ENCODE measurements at regions not wholly inside any gene's neighbourhood (a gene's known extent, or its start where the extent isn't known, plus 50 kb on each side); places are given as distances from the start of the nearest gene placed in this dataset.

- Histone ChIP-seq H3K79me2 (ENCODE audit: insufficient read depth, low read length) (no peaks in the 10 kb centered on the region), H3K4me2 (replicated peaks; ENCODE audit: extremely low read depth, low read length, poor library complexity, severe bottlenecking) (no peak overlapping the region), H3K9ac (ENCODE audit: insufficient read depth, low read length, poor library complexity, severe bottlenecking) (no peak overlapping the region), H3K36me3 (replicated peaks in 1 of 2; ENCODE audit: control insufficient read depth in 1 of 2, insufficient read depth in 2 of 2, low read length in 2 of 2) (no peaks in the 10 kb centered on the region), H3K9me3 (replicated peaks in 1 of 2; ENCODE audit: control insufficient read depth in 1 of 2, insufficient read depth in 1 of 2, low read length in 2 of 2) (no peaks in the 10 kb centered on the region), H4K20me1 (ENCODE audit: insufficient read depth, low read length) (no peaks in the 10 kb centered on the region), H3K27ac (ENCODE audit: low read depth in 1 of 2, low read length in 2 of 2) (no peak overlapping the region), H3K27me3 (ENCODE audit: control insufficient read depth in 2 of 2, insufficient read depth in 2 of 2, low read length in 2 of 2) (no peaks in the 10 kb centered on the region), H3K4me1 (ENCODE audit: control insufficient read depth in 1 of 2, insufficient read depth in 2 of 2, low read length in 2 of 2) (no peaks in the 10 kb centered on the region), H3K4me3 (replicated peaks in 1 of 3; ENCODE audit: low read depth in 2 of 3, low read length in 3 of 3) (no peak overlapping the region), H2AFZ (ENCODE audit: insufficient read depth, low read depth, low read length, poor library complexity, severe bottlenecking) (no peak overlapping the region)
- no peak for DNase-seq
- Mint-ChIP-seq H3K27ac (no peak overlapping the region), H3K4me1 (no peaks in the 10 kb centered on the region), H3K4me3 (no peak overlapping the region), H3K9me3 (no peaks in the 10 kb centered on the region), H3K36me3 (no peaks in the 10 kb centered on the region), H3K27me3 (ENCODE audit: low read depth in 3 of 3) (no peaks in the 10 kb centered on the region)
- TF ChIP-seq CTCF (IDR thresholded peaks at IDR 0.05), result no peak
- no CpG with 5 or more reads among the region's 2 CpGs for WGBS (ENCODE audit: insufficient coverage)
- intact Hi-C loops (cut with micrococcal nuclease), result no loop called here
These were observed 757.0 kb downstream of the TRAM1L1 start for GRCh38 chr4:116328261-116328860.

- TF ChIP-seq CTCF (IDR thresholded peaks at IDR 0.05), result no peak
- H3K4me3 Mint-ChIP-seq, result no peak overlapping the region
These were observed 761.8 kb downstream of the TRAM1L1 start for GRCh38 chr4:116323606-116324005.

More at GRCh38 chr4:116323606-116324005, 761.8 kb downstream of the TRAM1L1 start:
- no peak overlapping the region for H3K27ac Mint-ChIP-seq
- Histone ChIP-seq H3K4me3 (replicated peaks in 1 of 3; ENCODE audit: low read depth in 2 of 3, low read length in 3 of 3) (no peak overlapping the region), H3K9ac (ENCODE audit: insufficient read depth, low read length, poor library complexity, severe bottlenecking) (no peak overlapping the region), H3K36me3 (replicated peaks in 1 of 2; ENCODE audit: control insufficient read depth in 1 of 2, insufficient read depth in 2 of 2, low read length in 2 of 2) (no peaks in the 10 kb centered on the region), H3K9me3 (replicated peaks in 1 of 2; ENCODE audit: control insufficient read depth in 1 of 2, insufficient read depth in 1 of 2, low read length in 2 of 2) (no peaks in the 10 kb centered on the region), H4K20me1 (ENCODE audit: insufficient read depth, low read length) (no peaks in the 10 kb centered on the region), H3K27me3 (ENCODE audit: control insufficient read depth in 2 of 2, insufficient read depth in 2 of 2, low read length in 2 of 2) (no peaks in the 10 kb centered on the region), H3K79me2 (ENCODE audit: insufficient read depth, low read length) (no peaks in the 10 kb centered on the region), H2AFZ (ENCODE audit: insufficient read depth, low read depth, low read length, poor library complexity, severe bottlenecking) (no peak overlapping the region), H3K4me1 (ENCODE audit: control insufficient read depth in 1 of 2, insufficient read depth in 2 of 2, low read length in 2 of 2) (no peaks in the 10 kb centered on the region), H3K4me2 (replicated peaks; ENCODE audit: extremely low read depth, low read length, poor library complexity, severe bottlenecking) (no peak overlapping the region), H3K27ac (ENCODE audit: low read depth in 1 of 2, low read length in 2 of 2) (no peak overlapping the region)
- WGBS (ENCODE audit: insufficient coverage), result no CpG with 5 or more reads among the region's 4 CpGs
- intact Hi-C loops (cut with micrococcal nuclease), result no loop called here
- no peak for DNase-seq
- H3K36me3 Mint-ChIP-seq, result no peaks in the 10 kb centered on the region
- peaks cover 0 to 2% (median 0%) of the 10 kb centered on the region in 7 donors for H3K9me3 Mint-ChIP-seq
- no peaks in the 10 kb centered on the region for H3K4me1 Mint-ChIP-seq
- no peaks in the 10 kb centered on the region for H3K27me3 Mint-ChIP-seq (ENCODE audit: low read depth in 3 of 3)

All from CD14-positive monocyte (primary cell).